ENCODE measurements at regions not wholly inside any gene's neighbourhood (a gene's known extent, or its start where the extent isn't known, plus 50 kb on each side); places are given as distances from the start of the nearest gene placed in this dataset.
"Not testable (repeated sequence)": the region's sequence is repeated elsewhere in the genome, so short reads cannot be mapped to it uniquely, and the experiment has no call there.

DNA sequence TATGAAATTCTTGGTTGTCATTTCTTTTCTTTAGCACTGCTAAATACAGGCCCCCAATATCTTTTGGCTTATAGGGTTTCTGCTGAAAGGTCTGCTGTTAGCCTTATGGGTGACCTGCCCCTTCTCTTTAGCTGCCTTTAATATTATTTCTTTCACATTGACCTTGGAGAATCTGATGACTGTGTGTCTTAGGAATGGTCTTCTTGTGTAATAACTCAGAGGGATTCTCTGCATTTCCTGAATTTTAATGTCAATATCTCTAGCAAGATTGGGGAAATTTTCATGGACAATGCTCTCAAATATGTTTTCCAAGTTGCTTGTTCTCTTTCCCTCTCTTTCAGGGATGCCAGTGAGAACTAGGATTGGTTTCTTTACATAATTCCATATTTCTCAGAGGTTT is 292.4 kb downstream of the SLC7A11 start:
- TF ChIP-seq, protein P1, sequence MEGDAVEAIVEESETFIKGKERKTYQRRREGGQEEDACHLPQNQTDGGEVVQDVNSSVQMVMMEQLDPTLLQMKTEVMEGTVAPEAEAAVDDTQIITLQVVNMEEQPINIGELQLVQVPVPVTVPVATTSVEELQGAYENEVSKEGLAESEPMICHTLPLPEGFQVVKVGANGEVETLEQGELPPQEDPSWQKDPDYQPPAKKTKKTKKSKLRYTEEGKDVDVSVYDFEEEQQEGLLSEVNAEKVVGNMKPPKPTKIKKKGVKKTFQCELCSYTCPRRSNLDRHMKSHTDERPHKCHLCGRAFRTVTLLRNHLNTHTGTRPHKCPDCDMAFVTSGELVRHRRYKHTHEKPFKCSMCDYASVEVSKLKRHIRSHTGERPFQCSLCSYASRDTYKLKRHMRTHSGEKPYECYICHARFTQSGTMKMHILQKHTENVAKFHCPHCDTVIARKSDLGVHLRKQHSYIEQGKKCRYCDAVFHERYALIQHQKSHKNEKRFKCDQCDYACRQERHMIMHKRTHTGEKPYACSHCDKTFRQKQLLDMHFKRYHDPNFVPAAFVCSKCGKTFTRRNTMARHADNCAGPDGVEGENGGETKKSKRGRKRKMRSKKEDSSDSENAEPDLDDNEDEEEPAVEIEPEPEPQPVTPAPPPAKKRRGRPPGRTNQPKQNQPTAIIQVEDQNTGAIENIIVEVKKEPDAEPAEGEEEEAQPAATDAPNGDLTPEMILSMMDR (IDR thresholded peaks at IDR 0.05; ENCODE audit: insufficient read depth, low read length) = no peak
- TF ChIP-seq POLR2AphosphoS5 (IDR thresholded peaks at IDR 0.05; ENCODE audit: low read depth) (no peak), SPI1 (IDR thresholded peaks at IDR 0.05; ENCODE audit: borderline replicate concordance, low read depth) (no peak), GABPA (IDR thresholded peaks at IDR 0.05; ENCODE audit: low read depth) (no peak)
- TF ChIP-seq, protein P2, sequence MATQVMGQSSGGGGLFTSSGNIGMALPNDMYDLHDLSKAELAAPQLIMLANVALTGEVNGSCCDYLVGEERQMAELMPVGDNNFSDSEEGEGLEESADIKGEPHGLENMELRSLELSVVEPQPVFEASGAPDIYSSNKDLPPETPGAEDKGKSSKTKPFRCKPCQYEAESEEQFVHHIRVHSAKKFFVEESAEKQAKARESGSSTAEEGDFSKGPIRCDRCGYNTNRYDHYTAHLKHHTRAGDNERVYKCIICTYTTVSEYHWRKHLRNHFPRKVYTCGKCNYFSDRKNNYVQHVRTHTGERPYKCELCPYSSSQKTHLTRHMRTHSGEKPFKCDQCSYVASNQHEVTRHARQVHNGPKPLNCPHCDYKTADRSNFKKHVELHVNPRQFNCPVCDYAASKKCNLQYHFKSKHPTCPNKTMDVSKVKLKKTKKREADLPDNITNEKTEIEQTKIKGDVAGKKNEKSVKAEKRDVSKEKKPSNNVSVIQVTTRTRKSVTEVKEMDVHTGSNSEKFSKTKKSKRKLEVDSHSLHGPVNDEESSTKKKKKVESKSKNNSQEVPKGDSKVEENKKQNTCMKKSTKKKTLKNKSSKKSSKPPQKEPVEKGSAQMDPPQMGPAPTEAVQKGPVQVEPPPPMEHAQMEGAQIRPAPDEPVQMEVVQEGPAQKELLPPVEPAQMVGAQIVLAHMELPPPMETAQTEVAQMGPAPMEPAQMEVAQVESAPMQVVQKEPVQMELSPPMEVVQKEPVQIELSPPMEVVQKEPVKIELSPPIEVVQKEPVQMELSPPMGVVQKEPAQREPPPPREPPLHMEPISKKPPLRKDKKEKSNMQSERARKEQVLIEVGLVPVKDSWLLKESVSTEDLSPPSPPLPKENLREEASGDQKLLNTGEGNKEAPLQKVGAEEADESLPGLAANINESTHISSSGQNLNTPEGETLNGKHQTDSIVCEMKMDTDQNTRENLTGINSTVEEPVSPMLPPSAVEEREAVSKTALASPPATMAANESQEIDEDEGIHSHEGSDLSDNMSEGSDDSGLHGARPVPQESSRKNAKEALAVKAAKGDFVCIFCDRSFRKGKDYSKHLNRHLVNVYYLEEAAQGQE (IDR thresholded peaks at IDR 0.05; ENCODE audit: insufficient replicate concordance, low read depth) = no peak
- DNase-seq (ENCODE audit: low read depth in 1 of 2, low spot score in 1 of 2) = no peak
- H3K27ac ChIP-seq (replicated peaks) = no peak overlapping the region
- no peak overlapping the region for H3K4me3 ChIP-seq (replicated peaks; ENCODE audit: insufficient read depth, low read length)
- H3K27me3 ChIP-seq (ENCODE audit: insufficient read depth, poor library complexity, severe bottlenecking) = no peaks in the 10 kb centered on the region

- TF ChIP-seq, protein P2 (IDR thresholded peaks at IDR 0.05; ENCODE audit: insufficient replicate concordance, low read depth) = no peak
- TF ChIP-seq SPI1 (IDR thresholded peaks at IDR 0.05; ENCODE audit: borderline replicate concordance, low read depth) = no peak
- TF ChIP-seq POLR2AphosphoS5 (IDR thresholded peaks at IDR 0.05; ENCODE audit: low read depth) = no peak
- TF ChIP-seq, protein P1 (IDR thresholded peaks at IDR 0.05; ENCODE audit: insufficient read depth, low read length) = no peak
- no peak for TF ChIP-seq GABPA (IDR thresholded peaks at IDR 0.05; ENCODE audit: low read depth)
- H3K27ac ChIP-seq (replicated peaks) = no peak overlapping the region
- DNase-seq (ENCODE audit: low read depth in 1 of 2, low spot score in 1 of 2) = no peak
- H3K27me3 ChIP-seq (ENCODE audit: insufficient read depth, poor library complexity, severe bottlenecking) = no peaks in the 10 kb centered on the region
- H3K4me3 ChIP-seq (replicated peaks; ENCODE audit: insufficient read depth, low read length) = no peak overlapping the region
Measured at GRCh38 chr4:137946453-137947174, 295.5 kb downstream of the SLC7A11 start.

- not testable (repeated sequence) for DNase-seq (ENCODE audit: low read depth in 1 of 2, low spot score in 1 of 2); H3K27me3 ChIP-seq (ENCODE audit: insufficient read depth, poor library complexity, severe bottlenecking); H3K27ac ChIP-seq (replicated peaks); H3K4me3 ChIP-seq (replicated peaks; ENCODE audit: insufficient read depth, low read length)
Measured at GRCh38 chr4:137942815-137943214, 299.3 kb downstream of the SLC7A11 start.

GRCh38 chr4:137942015-137942515 is 300.1 kb downstream of the SLC7A11 start:
- H3K27ac ChIP-seq (replicated peaks); H3K27me3 ChIP-seq (ENCODE audit: insufficient read depth, poor library complexity, severe bottlenecking); H3K4me3 ChIP-seq (replicated peaks; ENCODE audit: insufficient read depth, low read length); DNase-seq (ENCODE audit: low read depth in 1 of 2, low spot score in 1 of 2): not testable (repeated sequence)

DNA sequence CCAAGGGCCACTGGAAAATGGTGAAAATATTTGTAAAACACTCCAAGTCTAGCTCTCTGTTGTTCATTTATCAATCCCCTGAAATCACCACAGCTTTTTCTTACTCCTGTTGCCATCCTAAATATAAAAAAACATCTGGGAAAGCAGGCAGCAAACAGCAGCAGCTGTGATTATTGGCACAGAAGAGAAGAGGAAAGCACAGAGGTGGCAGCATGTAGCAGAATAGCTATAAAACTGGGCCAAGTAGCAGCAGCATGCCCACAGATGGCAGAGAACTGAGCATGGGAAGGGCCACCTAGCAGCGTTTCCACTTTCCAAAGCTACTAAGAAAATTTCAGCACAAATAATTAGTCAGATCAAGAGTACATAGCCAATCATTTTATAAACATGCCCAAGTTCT is 307.2 kb downstream of the SLC7A11 start:
- TF ChIP-seq SPI1 (IDR thresholded peaks at IDR 0.05; ENCODE audit: borderline replicate concordance, low read depth) = no peak
- no peak for TF ChIP-seq GABPA (IDR thresholded peaks at IDR 0.05; ENCODE audit: low read depth)
- TF ChIP-seq, protein P1 (IDR thresholded peaks at IDR 0.05; ENCODE audit: insufficient read depth, low read length) = no peak
- TF ChIP-seq, protein P2 (IDR thresholded peaks at IDR 0.05; ENCODE audit: insufficient replicate concordance, low read depth) = no peak
- TF ChIP-seq POLR2AphosphoS5 (IDR thresholded peaks at IDR 0.05; ENCODE audit: low read depth) = no peak
- DNase-seq (ENCODE audit: low read depth in 1 of 2, low spot score in 1 of 2) = no peak
- Histone ChIP-seq H3K27me3 (ENCODE audit: insufficient read depth, poor library complexity, severe bottlenecking) (no peaks in the 10 kb centered on the region), H3K27ac (replicated peaks) (no peak overlapping the region), H3K4me3 (replicated peaks; ENCODE audit: insufficient read depth, low read length) (no peak overlapping the region)
